Epithelial cell of esophagus (primary cell): ENCODE measurements at regions not wholly inside any gene's neighbourhood (a gene's known extent, or its start where the extent isn't known, plus 50 kb on each side); places are given as distances from the start of the nearest gene placed in this dataset.
A peak's percentile ranks its signal among the peaks of the same experiment; 100 is the strongest.

ENCODE experiments used
- DNase-seq: peaks from one replicate; pipeline ENCODE4 v3.0.0; 2010; ENCODE audit warnings: low read depth
- H3K4me3 ChIP-seq: 2 replicates; pipeline ENCODE4 v1.5.1; 2011; ENCODE audit warnings: mild to moderate bottlenecking, low read length, control low read depth
- CTCF ChIP-seq: IDR thresholded peaks from 2 replicates; pipeline ENCODE4 v1.5.1; 2011; ENCODE audit warnings: low read depth, mild to moderate bottlenecking, low read length, control low read depth, inconsistent platforms; ENCODE audit not compliant: insufficient read depth; ENCODE audit errors: missing control alignments

DNA sequence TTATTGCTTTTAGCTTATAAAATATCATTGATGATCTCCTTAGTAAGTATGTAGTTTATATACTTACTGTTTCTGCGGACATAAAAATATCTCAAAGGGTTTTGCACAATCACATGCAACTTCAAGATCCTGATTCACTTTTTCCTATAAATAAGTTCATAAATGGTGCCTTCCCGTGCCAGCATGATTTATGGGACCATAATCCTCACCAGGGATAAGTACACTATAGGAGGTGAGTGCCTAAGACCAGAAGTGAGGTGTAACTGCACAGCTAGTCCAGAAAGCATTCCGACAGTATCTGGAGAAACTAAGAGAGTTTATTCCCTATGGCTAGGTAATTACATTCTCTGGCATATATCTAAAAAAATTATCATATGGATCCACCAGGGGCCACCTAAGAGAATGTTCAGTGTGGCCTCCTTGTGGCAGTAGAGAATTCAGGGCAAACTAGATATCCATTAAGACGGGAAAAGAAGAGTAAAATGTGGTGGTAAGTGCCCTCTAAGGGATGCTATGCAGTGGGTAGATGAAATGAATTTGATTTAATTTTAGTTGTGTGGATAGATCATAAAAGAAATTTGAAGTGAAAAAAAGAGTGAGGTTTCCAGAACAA, 402.5 kb upstream of the SLC24A2 start:
- H3K4me3 ChIP-seq = no peak overlapping the region
- TF ChIP-seq CTCF = peak; percentile 12
- DNase-seq = peak; percentile 11

GRCh38 chr9:20189871-20190270, 401.0 kb upstream of the SLC24A2 start:
- no peak for DNase-seq
- no peak for TF ChIP-seq CTCF
- H3K4me3 ChIP-seq = no peak overlapping the region

GRCh38 chr9:20188616-20189369, 400.0 kb upstream of the SLC24A2 start:
- no peak for TF ChIP-seq CTCF
- DNase-seq = no peak
- H3K4me3 ChIP-seq = no peak overlapping the region

GRCh38 chr9:20187318-20187717, 398.5 kb upstream of the SLC24A2 start:
- no peak for TF ChIP-seq CTCF
- H3K4me3 ChIP-seq = no peak overlapping the region
- no peak for DNase-seq

- TF ChIP-seq CTCF = no peak
These were observed 398.0 kb upstream of the SLC24A2 start for GRCh38 chr9:20186823-20187222.

GRCh38 chr9:20186231-20186630, 397.4 kb upstream of the SLC24A2 start:
- TF ChIP-seq CTCF = no peak
- no peak for DNase-seq
- no peak overlapping the region for H3K4me3 ChIP-seq

More at GRCh38 chr9:20186823-20187222, 398.0 kb upstream of the SLC24A2 start:
- DNase-seq = no peak
- H3K4me3 ChIP-seq = no peak overlapping the region
